ENCODE measurements at regions not wholly inside any gene's neighbourhood (a gene's known extent, or its start where the extent isn't known, plus 50 kb on each side); places are given as distances from the start of the nearest gene placed in this dataset.
A peak's percentile ranks its signal among the peaks of the same experiment; 100 is the strongest.

- peaks cover 7% of the 10 kb centered on the region for H3K4me1 Mint-ChIP-seq
- no peaks in the 10 kb centered on the region for H3K27me3 Mint-ChIP-seq (ENCODE audit: low read depth)
- no peak for TF ChIP-seq CTCF (IDR thresholded peaks at IDR 0.05; ENCODE audit: unreplicated experiment in 3 of 3)
- H3K4me3 Mint-ChIP-seq = peak overlapping the region in 1 of 3 experiments; percentile 68
- H3K27ac Mint-ChIP-seq = peak overlapping the region in 2 of 3 experiments; percentile 52 to 73
- no peaks in the 10 kb centered on the region for H3K9me3 Mint-ChIP-seq
- H3K36me3 Mint-ChIP-seq (ENCODE audit: low read depth) = no peaks in the 10 kb centered on the region
Observed at GRCh38 chr6:138647006-138647405, 126.6 kb upstream of the CCDC28A start.

GRCh38 chr6:138648127-138648526, 125.4 kb upstream of the CCDC28A start:
- Mint-ChIP-seq H3K27me3 (ENCODE audit: low read depth) (no peaks in the 10 kb centered on the region), H3K27ac (no peak overlapping the region), H3K36me3 (ENCODE audit: low read depth) (no peaks in the 10 kb centered on the region), H3K4me3 (no peak overlapping the region), H3K9me3 (no peaks in the 10 kb centered on the region), H3K4me1 (peaks cover 7% of the 10 kb centered on the region)
- TF ChIP-seq CTCF (IDR thresholded peaks at IDR 0.05; ENCODE audit: unreplicated experiment in 3 of 3) = no peak

- TF ChIP-seq CTCF (IDR thresholded peaks at IDR 0.05; ENCODE audit: unreplicated experiment in 3 of 3) = no peak
- peaks cover 16% of the 10 kb centered on the region for H3K4me1 Mint-ChIP-seq
- H3K9me3 Mint-ChIP-seq = no peaks in the 10 kb centered on the region
- no peak overlapping the region for H3K4me3 Mint-ChIP-seq
- H3K27me3 Mint-ChIP-seq (ENCODE audit: low read depth) = no peaks in the 10 kb centered on the region
- H3K36me3 Mint-ChIP-seq (ENCODE audit: low read depth) = no peaks in the 10 kb centered on the region
- H3K27ac Mint-ChIP-seq = no peak overlapping the region
Observed at GRCh38 chr6:138651491-138651890, 122.1 kb upstream of the CCDC28A start.

GRCh38 chr6:138652824-138653223, 120.7 kb upstream of the CCDC28A start:
- no peaks in the 10 kb centered on the region for H3K36me3 Mint-ChIP-seq (ENCODE audit: low read depth)
- no peak overlapping the region for H3K4me3 Mint-ChIP-seq
- H3K27me3 Mint-ChIP-seq (ENCODE audit: low read depth) = no peaks in the 10 kb centered on the region

GRCh38 chr6:138653435-138653834, 120.1 kb upstream of the CCDC28A start:
- no peak for TF ChIP-seq CTCF (IDR thresholded peaks at IDR 0.05; ENCODE audit: unreplicated experiment in 3 of 3)
- no peak overlapping the region for H3K27ac Mint-ChIP-seq
- H3K4me1 Mint-ChIP-seq = peaks cover 21% of the 10 kb centered on the region
- no peak overlapping the region for H3K4me3 Mint-ChIP-seq
- no peaks in the 10 kb centered on the region for H3K36me3 Mint-ChIP-seq (ENCODE audit: low read depth)
- H3K9me3 Mint-ChIP-seq = no peaks in the 10 kb centered on the region
- no peaks in the 10 kb centered on the region for H3K27me3 Mint-ChIP-seq (ENCODE audit: low read depth)

More at GRCh38 chr6:138652824-138653223, 120.7 kb upstream of the CCDC28A start:
- Mint-ChIP-seq H3K4me1 (peaks cover 16% of the 10 kb centered on the region), H3K27ac (no peak overlapping the region), H3K9me3 (no peaks in the 10 kb centered on the region)
- no peak for TF ChIP-seq CTCF (IDR thresholded peaks at IDR 0.05; ENCODE audit: unreplicated experiment in 3 of 3)

- no peaks in the 10 kb centered on the region for H3K36me3 Mint-ChIP-seq (ENCODE audit: low read depth)
- H3K4me1 Mint-ChIP-seq = peaks cover 22% of the 10 kb centered on the region
- no peak overlapping the region for H3K4me3 Mint-ChIP-seq
- no peak for TF ChIP-seq CTCF (IDR thresholded peaks at IDR 0.05; ENCODE audit: unreplicated experiment in 3 of 3)
- H3K9me3 Mint-ChIP-seq = no peaks in the 10 kb centered on the region
- no peak overlapping the region for H3K27ac Mint-ChIP-seq
- H3K27me3 Mint-ChIP-seq (ENCODE audit: low read depth) = no peaks in the 10 kb centered on the region
Observed at GRCh38 chr6:138654715-138655634, 118.6 kb upstream of the CCDC28A start.

Data from nephron (organoid).